CD4-positive, alpha-beta memory T cell (primary cell): ENCODE measurements at regions not wholly inside any gene's neighbourhood (a gene's known extent, or its start where the extent isn't known, plus 50 kb on each side); places are given as distances from the start of the nearest gene placed in this dataset.

ENCODE experiments used
- CTCF ChIA-PET: fragments of 350-600 bp; sonication (Branson Sonifier 250); formaldehyde crosslinking; loops from one replicate; lab custom pipeline; 2021; ENCODE audit warnings: inconsistent platforms; ENCODE audit not compliant: partially characterized antibody; lab: Charles Lee
- POLR2A ChIA-PET: fragments of 350-600 bp; sonication (Branson Sonifier 250); formaldehyde crosslinking; loops from one replicate; lab custom pipeline; 2021; ENCODE audit not compliant: partially characterized antibody; lab: Charles Lee
- DNase-seq, 5 donors: peaks; one replicate each; pipeline versions ENCODE4 v3.0.0 to v3.0.0-alpha.2; 2020 to 2022; ENCODE audit warnings: mixed read lengths in 1 of 5
- H3K27ac ChIP-seq: one replicate; pipeline ENCODE4 v1.7.0; 2013; ENCODE audit warnings: low read depth, low read length
- H3K27me3 ChIP-seq: 2 replicates; pipeline ENCODE4 v1.7.0; 2013; ENCODE audit warnings: mild to moderate bottlenecking, low read length, moderate library complexity; ENCODE audit not compliant: insufficient read depth
- H3K36me3 ChIP-seq: 2 replicates; pipeline ENCODE4 v1.7.0; 2013; ENCODE audit warnings: mild to moderate bottlenecking, low read length, moderate library complexity; ENCODE audit not compliant: insufficient read depth
- H3K4me1 ChIP-seq: 2 replicates; pipeline ENCODE4 v1.7.0; 2013; ENCODE audit warnings: mild to moderate bottlenecking, low read length, moderate library complexity; ENCODE audit not compliant: insufficient read depth
- H3K4me3 ChIP-seq, 2 donors: one replicate each; pipeline ENCODE4 v1.7.0; 2013; ENCODE audit warnings: low read length in 2 of 2, mild to moderate bottlenecking in 1 of 2
- H3K9me3 ChIP-seq, 2 donors: one replicate each; pipeline ENCODE4 v1.7.0; 2013; ENCODE audit warnings: low read length in 2 of 2, control low read depth in 1 of 2; ENCODE audit not compliant: control insufficient read depth in 1 of 2
- H3K27ac Mint-ChIP-seq, 7 donors: one replicate each; pipeline ENCODE4 v1.8.0; 2020 to 2021; ENCODE audit warnings: mixed read lengths in 7 of 7, mild to moderate bottlenecking in 6 of 7, inconsistent platforms in 3 of 7, moderate library complexity in 3 of 7
- H3K27me3 Mint-ChIP-seq, 2 donors: one replicate each; pipeline ENCODE4 v1.8.0; 2020 to 2021; ENCODE audit warnings: mixed read lengths in 2 of 2
- H3K36me3 Mint-ChIP-seq, 2 donors: one replicate each; pipeline ENCODE4 v1.8.0; 2020 to 2021; ENCODE audit warnings: mixed read lengths in 2 of 2, inconsistent platforms in 1 of 2, mild to moderate bottlenecking in 1 of 2
- H3K4me1 Mint-ChIP-seq, 4 donors: one replicate each; pipeline ENCODE4 v1.8.0; 2020 to 2021; ENCODE audit warnings: mixed read lengths in 4 of 4, mild to moderate bottlenecking in 1 of 4
- H3K4me3 Mint-ChIP-seq, 8 donors: one replicate each; pipeline ENCODE4 v1.8.0; 2020 to 2021; ENCODE audit warnings: mixed read lengths in 8 of 8, mild to moderate bottlenecking in 7 of 8, moderate library complexity in 6 of 8, inconsistent platforms in 3 of 8
- H3K9me3 Mint-ChIP-seq, 8 donors: one replicate each; pipeline ENCODE4 v1.8.0; 2020 to 2021; ENCODE audit warnings: mixed read lengths in 8 of 8, mild to moderate bottlenecking in 5 of 8, inconsistent platforms in 3 of 8, moderate library complexity in 1 of 8
- intact Hi-C: fragments of 100-400 bp; cut with micrococcal nuclease; formaldehyde crosslinking; loops from one replicate; pipeline ENCODE4 v1.15.1; 2023

GRCh38 chrX:87338510-87338909 is 179.1 kb upstream of the KLHL4 start:
- no peaks in the 10 kb centered on the region for H3K36me3 Mint-ChIP-seq
- ChIA-PET CTCF (no interaction called here), POLR2A (no interaction called here)
- no peaks in the 10 kb centered on the region for H3K4me1 ChIP-seq
- no peaks in the 10 kb centered on the region for H3K27me3 Mint-ChIP-seq
- H3K9me3 Mint-ChIP-seq, result peaks cover 0 to 2% (median 0%) of the 10 kb centered on the region in 8 donors
- H3K27ac Mint-ChIP-seq, result no peak overlapping the region
- no peak overlapping the region for H3K27ac ChIP-seq
- H3K27me3 ChIP-seq, result no peaks in the 10 kb centered on the region
- no peak for DNase-seq
- H3K9me3 ChIP-seq, result no peaks in the 10 kb centered on the region
- no peak overlapping the region for H3K4me3 Mint-ChIP-seq
- H3K4me1 Mint-ChIP-seq, result no peaks in the 10 kb centered on the region
- intact Hi-C loops, result no loop called here
- no peak overlapping the region for H3K4me3 ChIP-seq
- no peaks in the 10 kb centered on the region for H3K36me3 ChIP-seq

GRCh38 chrX:87370865-87371264 is 146.7 kb upstream of the KLHL4 start:
- no peaks in the 10 kb centered on the region for H3K27me3 ChIP-seq
- no peaks in the 10 kb centered on the region for H3K36me3 Mint-ChIP-seq
- H3K4me3 Mint-ChIP-seq, result peak overlapping the region in 1 of 8 donors; percentile 31
- H3K4me3 ChIP-seq, result no peak overlapping the region
- POLR2A ChIA-PET, result no interaction called here
- no peaks in the 10 kb centered on the region for H3K4me1 Mint-ChIP-seq
- CTCF ChIA-PET, result no interaction called here
- no peaks in the 10 kb centered on the region for H3K36me3 ChIP-seq
- H3K9me3 ChIP-seq, result no peaks in the 10 kb centered on the region
- H3K27ac Mint-ChIP-seq, result no peak overlapping the region
- no peaks in the 10 kb centered on the region for H3K27me3 Mint-ChIP-seq
- intact Hi-C loops, result no loop called here
- H3K27ac ChIP-seq, result no peak overlapping the region
- peaks cover 0 to 2% (median 0%) of the 10 kb centered on the region in 8 donors for H3K9me3 Mint-ChIP-seq
- H3K4me1 ChIP-seq, result no peaks in the 10 kb centered on the region
- DNase-seq, result no peak

DNA sequence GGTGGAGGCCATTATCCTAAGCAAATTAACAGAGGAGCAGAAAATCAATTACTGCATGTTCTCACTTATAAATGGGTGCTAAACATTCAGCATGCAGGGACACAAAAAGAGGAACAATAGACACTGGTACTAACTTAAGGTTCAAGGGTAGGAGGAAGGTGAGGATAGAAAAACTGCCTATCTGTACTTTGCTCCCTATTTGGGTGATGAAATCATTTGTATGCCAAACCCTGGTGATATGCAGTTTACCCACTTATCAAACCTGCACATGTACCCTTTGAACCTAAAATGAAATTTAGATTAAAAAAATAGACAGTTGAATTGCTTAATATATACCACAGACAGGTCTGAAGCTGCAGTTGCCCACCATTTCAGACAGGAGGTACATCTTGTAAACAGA is 143.3 kb upstream of the KLHL4 start:
- no peak overlapping the region for H3K4me3 ChIP-seq
- Mint-ChIP-seq H3K36me3 (no peaks in the 10 kb centered on the region), H3K4me1 (no peaks in the 10 kb centered on the region), H3K27ac (no peak overlapping the region), H3K4me3 (no peak overlapping the region), H3K27me3 (no peaks in the 10 kb centered on the region), H3K9me3 (peaks cover 0 to 4% (median 0%) of the 10 kb centered on the region in 8 donors)
- H3K9me3 ChIP-seq, result no peaks in the 10 kb centered on the region
- ChIA-PET POLR2A (no interaction called here), CTCF (no interaction called here)
- H3K27ac ChIP-seq, result no peak overlapping the region
- H3K4me1 ChIP-seq, result no peaks in the 10 kb centered on the region
- DNase-seq, result no peak
- no peaks in the 10 kb centered on the region for H3K36me3 ChIP-seq
- intact Hi-C loops, result no loop called here
- H3K27me3 ChIP-seq, result no peaks in the 10 kb centered on the region

DNA sequence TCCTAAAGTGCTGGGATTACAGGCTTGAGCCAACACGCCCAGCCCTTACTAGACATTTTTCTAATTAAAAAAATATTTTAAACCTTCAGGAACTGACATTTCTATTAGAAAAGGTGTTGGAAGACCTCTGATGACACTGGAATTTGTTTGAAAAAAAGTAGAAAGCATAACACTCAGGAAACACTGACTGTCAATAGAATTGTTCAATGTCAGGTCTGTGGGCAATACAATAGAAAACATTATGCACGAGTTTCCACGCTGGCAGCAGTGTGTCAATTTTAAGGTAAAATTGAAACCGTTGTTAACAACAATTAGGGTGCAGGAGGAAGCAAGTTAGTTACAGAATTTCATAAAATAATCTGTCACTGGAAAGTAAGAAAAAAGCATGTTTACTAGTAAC is 140.7 kb upstream of the KLHL4 start:
- Mint-ChIP-seq H3K4me1 (no peaks in the 10 kb centered on the region), H3K36me3 (no peaks in the 10 kb centered on the region), H3K4me3 (no peak overlapping the region), H3K9me3 (peaks cover 0 to 5% (median 0%) of the 10 kb centered on the region in 8 donors), H3K27ac (no peak overlapping the region), H3K27me3 (no peaks in the 10 kb centered on the region)
- no peaks in the 10 kb centered on the region for H3K27me3 ChIP-seq
- H3K27ac ChIP-seq, result no peak overlapping the region
- DNase-seq, result no peak
- ChIA-PET POLR2A (no interaction called here), CTCF (no interaction called here)
- H3K36me3 ChIP-seq, result no peaks in the 10 kb centered on the region
- H3K9me3 ChIP-seq, result no peaks in the 10 kb centered on the region
- H3K4me3 ChIP-seq, result no peak overlapping the region
- intact Hi-C loops, result no loop called here
- H3K4me1 ChIP-seq, result no peaks in the 10 kb centered on the region

- Histone ChIP-seq H3K27ac (no peak overlapping the region), H3K9me3 (no peaks in the 10 kb centered on the region), H3K4me1 (no peaks in the 10 kb centered on the region), H3K27me3 (no peaks in the 10 kb centered on the region), H3K4me3 (no peak overlapping the region), H3K36me3 (no peaks in the 10 kb centered on the region)
- intact Hi-C loops, result no loop called here
- CTCF ChIA-PET, result no interaction called here
- POLR2A ChIA-PET, result no interaction called here
- Mint-ChIP-seq H3K4me1 (no peaks in the 10 kb centered on the region), H3K4me3 (no peak overlapping the region), H3K27ac (no peak overlapping the region), H3K9me3 (peaks cover 0 to 3% (median 0%) of the 10 kb centered on the region in 8 donors), H3K36me3 (no peaks in the 10 kb centered on the region), H3K27me3 (no peaks in the 10 kb centered on the region)
- DNase-seq, result no peak
Observed at GRCh38 chrX:87388381-87388780, 129.2 kb upstream of the KLHL4 start.

DNA sequence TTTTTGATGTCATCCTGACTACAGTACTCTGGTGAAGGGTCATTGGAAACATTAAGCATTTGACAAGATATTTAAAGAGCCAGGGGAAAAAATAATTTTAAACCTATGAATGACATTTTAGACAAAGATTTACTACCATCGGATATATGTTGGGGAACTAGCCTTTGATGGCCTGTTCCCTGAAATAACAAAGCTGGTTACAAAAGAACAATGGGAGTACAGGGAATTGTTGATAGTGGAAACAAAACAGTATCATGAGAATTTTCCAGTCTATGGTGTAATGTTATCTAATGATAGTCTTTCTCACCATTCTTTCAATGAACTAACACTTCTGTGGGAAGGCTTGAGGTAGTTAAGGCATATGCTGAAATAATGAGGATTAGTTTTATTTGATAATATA is 125.9 kb upstream of the KLHL4 start:
- no peaks in the 10 kb centered on the region for H3K9me3 ChIP-seq
- CTCF ChIA-PET, result no interaction called here
- H3K9me3 Mint-ChIP-seq, result peaks cover 0 to 3% (median 0%) of the 10 kb centered on the region in 8 donors
- H3K27me3 ChIP-seq, result no peaks in the 10 kb centered on the region
- no peaks in the 10 kb centered on the region for H3K4me1 ChIP-seq
- intact Hi-C loops, result no loop called here
- DNase-seq, result no peak
- H3K4me3 ChIP-seq, result no peak overlapping the region
- POLR2A ChIA-PET, result no interaction called here
- H3K27ac ChIP-seq, result no peak overlapping the region
- no peak overlapping the region for H3K4me3 Mint-ChIP-seq
- no peaks in the 10 kb centered on the region for H3K4me1 Mint-ChIP-seq
- no peak overlapping the region for H3K27ac Mint-ChIP-seq
- no peaks in the 10 kb centered on the region for H3K36me3 ChIP-seq
- no peaks in the 10 kb centered on the region for H3K27me3 Mint-ChIP-seq
- no peaks in the 10 kb centered on the region for H3K36me3 Mint-ChIP-seq

DNA sequence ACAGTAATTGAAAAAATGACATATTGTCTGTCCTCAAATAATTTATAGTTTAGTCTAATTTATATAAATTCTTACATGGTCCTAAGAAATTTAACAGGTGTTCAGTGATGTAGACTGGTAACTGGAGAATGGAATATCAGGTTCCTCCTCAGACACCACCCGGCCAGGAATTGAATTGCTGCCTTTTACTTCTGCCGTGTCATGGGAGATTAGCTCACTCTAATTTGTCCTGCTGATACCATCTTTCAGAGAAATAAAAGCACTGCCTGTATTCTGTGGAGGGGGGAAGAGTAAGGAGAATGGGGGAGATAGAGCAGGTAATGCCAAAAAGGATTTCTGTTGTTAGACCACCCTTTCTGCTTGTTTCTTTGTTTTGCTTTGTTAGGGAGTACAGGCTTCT is 125.2 kb upstream of the KLHL4 start:
- Mint-ChIP-seq H3K36me3 (no peaks in the 10 kb centered on the region), H3K4me3 (no peak overlapping the region)
- CTCF ChIA-PET, result no interaction called here

More for the DNA sequence above, 125.2 kb upstream of the KLHL4 start:
- intact Hi-C loops, result no loop called here
- POLR2A ChIA-PET, result no interaction called here
- Histone ChIP-seq H3K4me3 (no peak overlapping the region), H3K27me3 (no peaks in the 10 kb centered on the region), H3K27ac (no peak overlapping the region), H3K4me1 (no peaks in the 10 kb centered on the region), H3K9me3 (no peaks in the 10 kb centered on the region), H3K36me3 (no peaks in the 10 kb centered on the region)
- H3K27me3 Mint-ChIP-seq, result no peaks in the 10 kb centered on the region
- no peaks in the 10 kb centered on the region for H3K4me1 Mint-ChIP-seq
- peaks cover 0 to 6% (median 0%) of the 10 kb centered on the region in 8 donors for H3K9me3 Mint-ChIP-seq
- DNase-seq, result no peak
- no peak overlapping the region for H3K27ac Mint-ChIP-seq
